Neural cell (in vitro differentiated cells): ENCODE measurements at regions not wholly inside any gene's neighbourhood (a gene's known extent, or its start where the extent isn't known, plus 50 kb on each side); places are given as distances from the start of the nearest gene placed in this dataset.

Source experiments
- H2AFZ ChIP-seq: fragments of 200-600, 300-800 bp; sonication (generic), shearing (Covaris generic); 2 replicates; pipeline ENCODE4 v1.6.0; 2014; ENCODE audit warnings: low read depth, mild to moderate bottlenecking, antibody characterized with exemption, low read length, moderate library complexity
- H3F3A ChIP-seq: fragments of 200-600 bp; shearing (Covaris generic); 2 replicates; pipeline ENCODE4 v1.6.1; 2016; ENCODE audit warnings: mild to moderate bottlenecking, moderate library complexity, mixed read lengths, antibody characterized with exemption, low read length; ENCODE audit not compliant: insufficient read depth, poor library complexity, severe bottlenecking
- H3K27ac ChIP-seq: fragments of 200-600, 300-800 bp; sonication (generic), shearing (Covaris generic); 2 replicates; pipeline ENCODE4 v1.5.1; 2014; ENCODE audit warnings: mild to moderate bottlenecking, low read length, moderate library complexity
- H3K27me3 ChIP-seq: fragments of 300-800, 200-600 bp; sonication (generic), shearing (Covaris generic); 2 replicates; pipeline ENCODE4 v1.6.0; 2014; ENCODE audit warnings: mild to moderate bottlenecking, low read depth, low read length, moderate library complexity; ENCODE audit not compliant: insufficient read depth
- H3K36me3 ChIP-seq: fragments of 300-800, 200-600 bp; sonication (generic), shearing (Covaris generic); 2 replicates; pipeline ENCODE4 v1.5.1; 2014; ENCODE audit warnings: mild to moderate bottlenecking, antibody characterized with exemption, low read length, moderate library complexity; ENCODE audit not compliant: insufficient read depth
- H3K4me2 ChIP-seq: fragments of 300-800, 200-600 bp; sonication (generic), shearing (Covaris generic); 2 replicates; pipeline ENCODE4 v1.6.0; 2014; ENCODE audit warnings: mild to moderate bottlenecking, low read length
- H3K4me3 ChIP-seq: fragments of 300-800, 200-600 bp; sonication (generic), shearing (Covaris generic); 2 replicates; pipeline ENCODE4 v1.5.1; 2014; ENCODE audit warnings: mild to moderate bottlenecking, low read length, moderate library complexity
- H3K79me2 ChIP-seq: fragments of 200-600 bp; shearing (Covaris generic); replicated peaks from 2 replicates; pipeline ENCODE4 v1.6.0; 2014; ENCODE audit warnings: mild to moderate bottlenecking, low read length, moderate library complexity; ENCODE audit not compliant: insufficient read depth
- H3K9ac ChIP-seq: fragments of 300-800, 200-600 bp; sonication (generic), shearing (Covaris generic); 2 replicates; pipeline ENCODE4 v1.6.1; 2016; ENCODE audit warnings: mild to moderate bottlenecking, low read length, mixed read lengths
- H3K9me2 ChIP-seq: fragments of 200-600 bp; shearing (Covaris generic); 2 replicates; pipeline ENCODE4 v1.6.1; 2016; ENCODE audit warnings: mild to moderate bottlenecking, low read length, mixed read lengths; ENCODE audit not compliant: insufficient read depth
- H3K9me3 ChIP-seq: fragments of 200-600, 300-800 bp; sonication (generic), shearing (Covaris generic); 2 replicates; pipeline ENCODE4 v1.6.1; 2016; ENCODE audit warnings: mild to moderate bottlenecking, mixed run types, low read length, moderate library complexity, mixed read lengths
- H4K20me1 ChIP-seq: fragments of 200-600 bp; shearing (Covaris generic); 2 replicates; pipeline ENCODE4 v1.6.1; 2016; ENCODE audit warnings: mild to moderate bottlenecking, mixed run types; ENCODE audit not compliant: insufficient read depth
- EP300 ChIP-seq: fragments of 450-650 bp; conservative IDR thresholded peaks from 2 replicates; pipeline ENCODE4 v1.6.1; 2014; ENCODE audit warnings: antibody characterized with exemption, mild to moderate bottlenecking, moderate library complexity; ENCODE audit not compliant: poor library complexity, severe bottlenecking
- EZH2 ChIP-seq: fragments of 200-600, 300-800 bp; shearing (Covaris generic), sonication (generic); IDR thresholded peaks from 2 replicates; pipeline ENCODE4 v1.6.1; 2014; ENCODE audit warnings: antibody characterized with exemption, low read length, borderline replicate concordance, mild to moderate bottlenecking; ENCODE audit not compliant: insufficient read depth, poor library complexity, severe bottlenecking
- MXI1 ChIP-seq: fragments of 450-650 bp; conservative IDR thresholded peaks from 2 replicates; pipeline ENCODE4 v1.6.1; 2014; ENCODE audit warnings: antibody characterized with exemption, mild to moderate bottlenecking; ENCODE audit not compliant: poor library complexity, severe bottlenecking
- POLR2AphosphoS5 ChIP-seq: IDR thresholded peaks from 2 replicates; pipeline ENCODE4 v1.6.1; 2012
- RAD21 ChIP-seq: fragments of 450-650 bp; conservative IDR thresholded peaks from 2 replicates; pipeline ENCODE4 v1.6.1; 2014; ENCODE audit warnings: antibody characterized with exemption, mild to moderate bottlenecking, moderate library complexity
- SMC3 ChIP-seq: fragments of 450-650 bp; conservative IDR thresholded peaks from 2 replicates; pipeline ENCODE4 v1.6.1; 2014; ENCODE audit warnings: antibody characterized with exemption, mild to moderate bottlenecking, moderate library complexity; ENCODE audit not compliant: poor library complexity
- TAF1 ChIP-seq: IDR thresholded peaks from 2 replicates; pipeline ENCODE4 v1.6.1; 2012; ENCODE audit warnings: low read depth
- TF ChIP-seq, protein P1 (sequence below): fragments of 450-650 bp; IDR thresholded peaks from 2 replicates; pipeline ENCODE4 v1.5.1; 2014; ENCODE audit warnings: antibody characterized with exemption, mild to moderate bottlenecking, moderate library complexity; ENCODE audit not compliant: poor library complexity, severe bottlenecking
- TF ChIP-seq, protein P2 (sequence below): IDR thresholded peaks from 2 replicates; pipeline ENCODE4 v1.6.1; 2012; ENCODE audit warnings: borderline replicate concordance

- H2AFZ ChIP-seq = no peak overlapping the region
- peaks cover 3% of the 10 kb centered on the region for H3F3A ChIP-seq
- H3K4me3 ChIP-seq = no peak overlapping the region
- no peaks in the 10 kb centered on the region for H3K27me3 ChIP-seq
- no peak for TF ChIP-seq EZH2
- peak; percentile 69 for TF ChIP-seq SMC3
- TF ChIP-seq, protein P1, sequence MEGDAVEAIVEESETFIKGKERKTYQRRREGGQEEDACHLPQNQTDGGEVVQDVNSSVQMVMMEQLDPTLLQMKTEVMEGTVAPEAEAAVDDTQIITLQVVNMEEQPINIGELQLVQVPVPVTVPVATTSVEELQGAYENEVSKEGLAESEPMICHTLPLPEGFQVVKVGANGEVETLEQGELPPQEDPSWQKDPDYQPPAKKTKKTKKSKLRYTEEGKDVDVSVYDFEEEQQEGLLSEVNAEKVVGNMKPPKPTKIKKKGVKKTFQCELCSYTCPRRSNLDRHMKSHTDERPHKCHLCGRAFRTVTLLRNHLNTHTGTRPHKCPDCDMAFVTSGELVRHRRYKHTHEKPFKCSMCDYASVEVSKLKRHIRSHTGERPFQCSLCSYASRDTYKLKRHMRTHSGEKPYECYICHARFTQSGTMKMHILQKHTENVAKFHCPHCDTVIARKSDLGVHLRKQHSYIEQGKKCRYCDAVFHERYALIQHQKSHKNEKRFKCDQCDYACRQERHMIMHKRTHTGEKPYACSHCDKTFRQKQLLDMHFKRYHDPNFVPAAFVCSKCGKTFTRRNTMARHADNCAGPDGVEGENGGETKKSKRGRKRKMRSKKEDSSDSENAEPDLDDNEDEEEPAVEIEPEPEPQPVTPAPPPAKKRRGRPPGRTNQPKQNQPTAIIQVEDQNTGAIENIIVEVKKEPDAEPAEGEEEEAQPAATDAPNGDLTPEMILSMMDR = peak; percentile 64
- TF ChIP-seq RAD21 = peak; percentile 73
- TF ChIP-seq, protein P2, sequence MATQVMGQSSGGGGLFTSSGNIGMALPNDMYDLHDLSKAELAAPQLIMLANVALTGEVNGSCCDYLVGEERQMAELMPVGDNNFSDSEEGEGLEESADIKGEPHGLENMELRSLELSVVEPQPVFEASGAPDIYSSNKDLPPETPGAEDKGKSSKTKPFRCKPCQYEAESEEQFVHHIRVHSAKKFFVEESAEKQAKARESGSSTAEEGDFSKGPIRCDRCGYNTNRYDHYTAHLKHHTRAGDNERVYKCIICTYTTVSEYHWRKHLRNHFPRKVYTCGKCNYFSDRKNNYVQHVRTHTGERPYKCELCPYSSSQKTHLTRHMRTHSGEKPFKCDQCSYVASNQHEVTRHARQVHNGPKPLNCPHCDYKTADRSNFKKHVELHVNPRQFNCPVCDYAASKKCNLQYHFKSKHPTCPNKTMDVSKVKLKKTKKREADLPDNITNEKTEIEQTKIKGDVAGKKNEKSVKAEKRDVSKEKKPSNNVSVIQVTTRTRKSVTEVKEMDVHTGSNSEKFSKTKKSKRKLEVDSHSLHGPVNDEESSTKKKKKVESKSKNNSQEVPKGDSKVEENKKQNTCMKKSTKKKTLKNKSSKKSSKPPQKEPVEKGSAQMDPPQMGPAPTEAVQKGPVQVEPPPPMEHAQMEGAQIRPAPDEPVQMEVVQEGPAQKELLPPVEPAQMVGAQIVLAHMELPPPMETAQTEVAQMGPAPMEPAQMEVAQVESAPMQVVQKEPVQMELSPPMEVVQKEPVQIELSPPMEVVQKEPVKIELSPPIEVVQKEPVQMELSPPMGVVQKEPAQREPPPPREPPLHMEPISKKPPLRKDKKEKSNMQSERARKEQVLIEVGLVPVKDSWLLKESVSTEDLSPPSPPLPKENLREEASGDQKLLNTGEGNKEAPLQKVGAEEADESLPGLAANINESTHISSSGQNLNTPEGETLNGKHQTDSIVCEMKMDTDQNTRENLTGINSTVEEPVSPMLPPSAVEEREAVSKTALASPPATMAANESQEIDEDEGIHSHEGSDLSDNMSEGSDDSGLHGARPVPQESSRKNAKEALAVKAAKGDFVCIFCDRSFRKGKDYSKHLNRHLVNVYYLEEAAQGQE = no peak
- no peak for TF ChIP-seq MXI1
- no peaks in the 10 kb centered on the region for H4K20me1 ChIP-seq
- no peak overlapping the region for H3K9ac ChIP-seq
- peaks cover 13% of the 10 kb centered on the region for H3K79me2 ChIP-seq
- H3K9me3 ChIP-seq = no peaks in the 10 kb centered on the region
- H3K36me3 ChIP-seq = no peaks in the 10 kb centered on the region
- no peak overlapping the region for H3K27ac ChIP-seq
- H3K4me2 ChIP-seq = no peak overlapping the region
- no peaks in the 10 kb centered on the region for H3K9me2 ChIP-seq
Observed at GRCh38 chr10:60444494-60445064, 54.9 kb upstream of the ANK3 start.

GRCh38 chr10:60443346-60443745, 53.7 kb upstream of the ANK3 start:
- Histone ChIP-seq H3K4me2 (no peak overlapping the region), H3K4me3 (no peak overlapping the region), H3K27ac (no peak overlapping the region), H2AFZ (no peak overlapping the region), H3K9ac (no peak overlapping the region), H3F3A (peaks cover 3% of the 10 kb centered on the region), H3K27me3 (no peaks in the 10 kb centered on the region), H3K79me2 (peaks cover 10% of the 10 kb centered on the region), H4K20me1 (no peaks in the 10 kb centered on the region), H3K36me3 (peaks cover 4% of the 10 kb centered on the region), H3K9me2 (no peaks in the 10 kb centered on the region), H3K9me3 (no peaks in the 10 kb centered on the region)
- TF ChIP-seq POLR2AphosphoS5 (no peak), EZH2 (no peak), EP300 (no peak), SMC3 (no peak), RAD21 (no peak), TAF1 (no peak), MXI1 (no peak)
- TF ChIP-seq, protein P1 = no peak
- TF ChIP-seq, protein P2 = no peak
